Thyroid gland (tissue), 4 donors: ENCODE measurements at regions not wholly inside any gene's neighbourhood (a gene's known extent, or its start where the extent isn't known, plus 50 kb on each side); places are given as distances from the start of the nearest gene placed in this dataset.

Experiments used
- DNase-seq, 2 donors: peaks; one replicate each; pipeline ENCODE4 v3.0.0-alpha.2; 2019
- H3K27ac ChIP-seq, 3 donors: fragments of 200-600 bp; sonication (generic); 1 replicate in 2 of 3; 2 replicates in 1 of 3; pipeline ENCODE4 v1.5.1; 2016 to 2019; ENCODE audit warnings: mild to moderate bottlenecking in 1 of 3, moderate library complexity in 1 of 3
- H3K27me3 ChIP-seq: fragments of 200-600 bp; sonication (generic); one replicate; pipeline ENCODE4 v1.5.1; 2019
- H3K36me3 ChIP-seq, 2 donors: fragments of 200-600 bp; sonication (generic); one replicate each; pipeline ENCODE4 v1.5.1; 2016 to 2019
- H3K4me1 ChIP-seq, 2 donors: fragments of 200-600 bp; sonication (generic); one replicate each; pipeline ENCODE4 v1.5.1; 2017 to 2019
- H3K4me3 ChIP-seq, 3 donors: fragments of 200-600 bp; sonication (generic); replicated peaks in 1 of 3; 1 replicate in 2 of 3; 2 replicates in 1 of 3; pipeline ENCODE4 v1.5.1; 2016; ENCODE audit warnings: mild to moderate bottlenecking in 1 of 3
- H3K9me3 ChIP-seq: fragments of 200-600 bp; sonication (generic); one replicate; pipeline ENCODE4 v1.5.1; 2017
- POLR2A ChIP-seq, 2 donors: fragments of 450-650 bp; IDR thresholded peaks; one replicate each; pipeline ENCODE4 v1.6.1; 2017; ENCODE audit warnings: antibody characterized with exemption in 2 of 2, mild to moderate bottlenecking in 2 of 2, moderate library complexity in 1 of 2
- WGBS, 2 donors: methylation state at CpG; one replicate each; pipeline ENCODE4 v1.1.5; 2017; 5-methylcytosine and 5-hydroxymethylcytosine counted together
- intact Hi-C: fragments of 100-400 bp; cut with DNase I; formaldehyde crosslinking; loops from one replicate; pipeline ENCODE4 v1.15.1; 2023
- TF ChIP-seq, protein P1 (sequence below), 6 experiments: fragments of 200-600 bp in 3 of 6; fragments of 450-650 bp in 3 of 6; sonication (generic) in 3 of 6; IDR thresholded peaks; one replicate each; pipeline ENCODE4 v1.5.1; 2016 to 2019; ENCODE audit warnings: antibody characterized with exemption in 6 of 6, mild to moderate bottlenecking in 2 of 6, inconsistent platforms in 1 of 6, moderate library complexity in 1 of 6

- Histone ChIP-seq H3K4me3 (no peak overlapping the region), H3K27me3 (no peaks in the 10 kb centered on the region), H3K36me3 (no peaks in the 10 kb centered on the region), H3K9me3 (no peaks in the 10 kb centered on the region), H3K4me1 (no peaks in the 10 kb centered on the region), H3K27ac (no peak overlapping the region)
- no peak for DNase-seq
- TF ChIP-seq, protein P1, sequence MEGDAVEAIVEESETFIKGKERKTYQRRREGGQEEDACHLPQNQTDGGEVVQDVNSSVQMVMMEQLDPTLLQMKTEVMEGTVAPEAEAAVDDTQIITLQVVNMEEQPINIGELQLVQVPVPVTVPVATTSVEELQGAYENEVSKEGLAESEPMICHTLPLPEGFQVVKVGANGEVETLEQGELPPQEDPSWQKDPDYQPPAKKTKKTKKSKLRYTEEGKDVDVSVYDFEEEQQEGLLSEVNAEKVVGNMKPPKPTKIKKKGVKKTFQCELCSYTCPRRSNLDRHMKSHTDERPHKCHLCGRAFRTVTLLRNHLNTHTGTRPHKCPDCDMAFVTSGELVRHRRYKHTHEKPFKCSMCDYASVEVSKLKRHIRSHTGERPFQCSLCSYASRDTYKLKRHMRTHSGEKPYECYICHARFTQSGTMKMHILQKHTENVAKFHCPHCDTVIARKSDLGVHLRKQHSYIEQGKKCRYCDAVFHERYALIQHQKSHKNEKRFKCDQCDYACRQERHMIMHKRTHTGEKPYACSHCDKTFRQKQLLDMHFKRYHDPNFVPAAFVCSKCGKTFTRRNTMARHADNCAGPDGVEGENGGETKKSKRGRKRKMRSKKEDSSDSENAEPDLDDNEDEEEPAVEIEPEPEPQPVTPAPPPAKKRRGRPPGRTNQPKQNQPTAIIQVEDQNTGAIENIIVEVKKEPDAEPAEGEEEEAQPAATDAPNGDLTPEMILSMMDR (IDR thresholded peaks at IDR 0.05) = no peak
- TF ChIP-seq POLR2A (IDR thresholded peaks at IDR 0.05) = no peak
- intact Hi-C loops = no loop called here
- 91 to 95% methylated on average over 3 of the region's 3 CpGs for WGBS, 2 donors
Observed at GRCh38 chr15:81783586-81783985, 262.2 kb downstream of the MEX3B start.

GRCh38 chr15:81783076-81783475 lies 262.7 kb downstream of the MEX3B start:
- intact Hi-C loops = no loop called here
- Histone ChIP-seq H3K4me1 (no peaks in the 10 kb centered on the region), H3K27ac (no peak overlapping the region), H3K4me3 (no peak overlapping the region), H3K27me3 (no peaks in the 10 kb centered on the region), H3K9me3 (no peaks in the 10 kb centered on the region), H3K36me3 (no peaks in the 10 kb centered on the region)
- 83 to 88% methylated on average over 5 of the region's 5 CpGs for WGBS, 2 donors
- no peak for DNase-seq
- TF ChIP-seq, protein P1 (IDR thresholded peaks at IDR 0.05) = no peak

DNA sequence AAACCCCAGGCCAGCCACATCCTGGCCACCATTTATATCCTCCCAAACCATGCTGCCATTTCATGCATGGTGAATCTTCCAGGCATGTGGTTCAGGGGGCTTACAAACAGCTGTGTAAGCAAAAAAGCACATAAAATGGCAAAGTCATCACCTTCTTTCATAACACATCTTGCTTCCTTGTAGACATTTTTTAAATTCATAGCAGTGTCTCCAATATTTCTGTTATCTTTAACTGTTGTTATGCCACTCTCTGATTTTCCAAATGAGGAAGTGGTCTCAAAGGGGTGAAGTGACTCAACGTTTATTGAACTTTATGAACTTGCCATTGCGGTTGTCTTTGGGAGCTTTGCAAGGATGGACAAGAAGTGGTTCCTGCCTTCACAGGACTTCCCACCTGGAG lies 264.4 kb downstream of the MEX3B start:
- 73 to 80% methylated on average over 2 of the region's 2 CpGs for WGBS, 2 donors
- no peaks in the 10 kb centered on the region for H3K9me3 ChIP-seq
- H3K27ac ChIP-seq = no peak overlapping the region
- H3K4me3 ChIP-seq = no peak overlapping the region
- no peaks in the 10 kb centered on the region for H3K4me1 ChIP-seq
- no peaks in the 10 kb centered on the region for H3K27me3 ChIP-seq
- no peak for DNase-seq
- no peak for TF ChIP-seq POLR2A (IDR thresholded peaks at IDR 0.05)
- TF ChIP-seq, protein P1 (IDR thresholded peaks at IDR 0.05) = no peak
- no peaks in the 10 kb centered on the region for H3K36me3 ChIP-seq
- intact Hi-C loops = no loop called here

GRCh38 chr15:81780966-81781365 lies 264.9 kb downstream of the MEX3B start:
- no peaks in the 10 kb centered on the region for H3K9me3 ChIP-seq
- no peak overlapping the region for H3K4me3 ChIP-seq
- no peak for TF ChIP-seq POLR2A (IDR thresholded peaks at IDR 0.05)
- TF ChIP-seq, protein P1 (IDR thresholded peaks at IDR 0.05) = no peak
- intact Hi-C loops = no loop called here
- H3K36me3 ChIP-seq = no peaks in the 10 kb centered on the region
- no peaks in the 10 kb centered on the region for H3K4me1 ChIP-seq
- no peak overlapping the region for H3K27ac ChIP-seq
- no peak for DNase-seq
- H3K27me3 ChIP-seq = no peaks in the 10 kb centered on the region

DNA sequence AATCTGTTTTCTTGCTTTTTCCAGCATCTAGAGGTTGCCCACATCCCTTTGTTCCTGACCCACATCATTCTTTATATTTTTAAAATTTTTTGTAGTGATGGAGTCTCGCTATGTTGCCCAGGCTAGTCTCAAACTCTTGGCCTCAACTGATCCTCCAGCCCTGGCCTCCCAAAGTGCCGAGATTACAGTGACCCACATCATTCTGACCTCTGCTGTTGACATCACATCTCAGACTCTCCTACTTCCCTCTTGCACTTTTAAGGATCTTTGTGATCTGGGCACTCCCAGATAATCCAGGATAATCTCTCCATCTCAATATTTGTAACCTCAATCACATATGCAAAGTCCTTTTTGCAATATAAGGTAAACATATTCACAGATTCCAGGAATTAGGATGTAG lies 266.6 kb downstream of the MEX3B start:
- intact Hi-C loops = no loop called here
- Histone ChIP-seq H3K27me3 (no peaks in the 10 kb centered on the region), H3K27ac (no peak overlapping the region), H3K9me3 (no peaks in the 10 kb centered on the region), H3K4me3 (no peak overlapping the region), H3K36me3 (no peaks in the 10 kb centered on the region), H3K4me1 (no peaks in the 10 kb centered on the region)
- DNase-seq = no peak
- TF ChIP-seq POLR2A (IDR thresholded peaks at IDR 0.05) = no peak
- TF ChIP-seq, protein P1 (IDR thresholded peaks at IDR 0.05) = no peak
- WGBS, 2 donors = 88 to 92% methylated on average over 2 of the region's 2 CpGs
